ENCODE measurements at regions not wholly inside any gene's neighbourhood (a gene's known extent, or its start where the extent isn't known, plus 50 kb on each side); places are given as distances from the start of the nearest gene placed in this dataset.
"Not testable (repeated sequence)": the region's sequence is repeated elsewhere in the genome, so short reads cannot be mapped to it uniquely, and the experiment has no call there.

DNA sequence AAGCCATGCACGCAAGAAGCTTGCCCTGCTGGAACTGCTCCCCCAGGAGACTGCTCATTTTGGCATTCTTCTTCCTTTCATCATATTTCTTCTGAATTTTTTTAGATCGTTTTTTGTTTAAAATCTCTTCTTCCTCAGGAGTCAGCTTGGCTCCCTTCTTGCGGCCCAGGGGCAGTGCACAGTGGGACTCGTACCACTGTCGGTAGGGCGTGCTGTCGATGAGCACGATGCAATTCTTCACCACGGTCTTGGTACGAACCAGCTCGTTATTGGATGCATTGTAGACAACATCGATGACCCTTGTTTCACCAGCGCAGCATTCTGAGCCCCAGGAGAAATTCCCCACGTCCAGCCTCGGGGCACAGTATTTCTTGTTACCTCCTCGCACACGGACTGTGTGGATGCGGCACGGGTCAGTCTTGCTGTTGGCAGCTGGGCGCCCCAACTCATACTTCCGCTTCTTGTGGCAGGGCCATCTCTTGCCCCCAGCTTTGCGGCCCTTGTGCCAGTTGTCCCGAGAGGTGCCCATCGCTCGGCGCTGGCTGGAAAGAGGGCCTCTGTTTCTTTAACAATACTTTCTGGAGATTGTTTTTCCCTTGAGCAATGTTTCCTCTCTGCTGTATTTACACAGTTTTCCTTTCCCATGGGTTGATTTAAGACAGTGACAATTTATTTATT lies 452.4 kb downstream of the TMEM121 start:
- DNase-seq (no peak), ATAC-seq (no peak)
- Histone ChIP-seq H3K27ac (no peak overlapping the region), H3K27me3 (ENCODE audit: insufficient read depth in 3 of 3, low read length in 2 of 3) (no peaks in the 10 kb centered on the region), H3K9me3 (no peaks in the 10 kb centered on the region), H3K36me3 (ENCODE audit: insufficient read depth in 1 of 2, low read depth in 1 of 2) (no peaks in the 10 kb centered on the region), H3K4me1 (no peaks in the 10 kb centered on the region), H3K4me3 (no peak overlapping the region)
- 84 to 88% (median 84%) methylated on average over 26 of the region's 26 CpGs for WGBS, 3 donors
- TF ChIP-seq, protein P1, sequence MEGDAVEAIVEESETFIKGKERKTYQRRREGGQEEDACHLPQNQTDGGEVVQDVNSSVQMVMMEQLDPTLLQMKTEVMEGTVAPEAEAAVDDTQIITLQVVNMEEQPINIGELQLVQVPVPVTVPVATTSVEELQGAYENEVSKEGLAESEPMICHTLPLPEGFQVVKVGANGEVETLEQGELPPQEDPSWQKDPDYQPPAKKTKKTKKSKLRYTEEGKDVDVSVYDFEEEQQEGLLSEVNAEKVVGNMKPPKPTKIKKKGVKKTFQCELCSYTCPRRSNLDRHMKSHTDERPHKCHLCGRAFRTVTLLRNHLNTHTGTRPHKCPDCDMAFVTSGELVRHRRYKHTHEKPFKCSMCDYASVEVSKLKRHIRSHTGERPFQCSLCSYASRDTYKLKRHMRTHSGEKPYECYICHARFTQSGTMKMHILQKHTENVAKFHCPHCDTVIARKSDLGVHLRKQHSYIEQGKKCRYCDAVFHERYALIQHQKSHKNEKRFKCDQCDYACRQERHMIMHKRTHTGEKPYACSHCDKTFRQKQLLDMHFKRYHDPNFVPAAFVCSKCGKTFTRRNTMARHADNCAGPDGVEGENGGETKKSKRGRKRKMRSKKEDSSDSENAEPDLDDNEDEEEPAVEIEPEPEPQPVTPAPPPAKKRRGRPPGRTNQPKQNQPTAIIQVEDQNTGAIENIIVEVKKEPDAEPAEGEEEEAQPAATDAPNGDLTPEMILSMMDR (IDR thresholded peaks at IDR 0.05), result no peak
- intact Hi-C loops (cut with DNase I), result no loop called here

GRCh38 chr14:105979446-105979845 lies 453.1 kb downstream of the TMEM121 start:
- Histone ChIP-seq H3K4me3 (no peak overlapping the region), H3K4me1 (no peaks in the 10 kb centered on the region), H3K9me3 (no peaks in the 10 kb centered on the region), H3K27me3 (ENCODE audit: insufficient read depth in 3 of 3, low read length in 2 of 3) (no peaks in the 10 kb centered on the region), H3K36me3 (ENCODE audit: insufficient read depth in 1 of 2, low read depth in 1 of 2) (no peaks in the 10 kb centered on the region), H3K27ac (no peak overlapping the region)
- intact Hi-C loops (cut with DNase I), result no loop called here
- WGBS, 3 donors, result 72 to 75% (median 75%) methylated on average over 9 of the region's 9 CpGs
- no peak for ATAC-seq
- no peak for DNase-seq
- TF ChIP-seq, protein P1 (IDR thresholded peaks at IDR 0.05), result no peak

- no peak overlapping the region for H3K27ac ChIP-seq
- 62 to 74% (median 66%) methylated on average over 10 of the region's 10 CpGs for WGBS, 3 donors
Measured at GRCh38 chr14:105980224-105980623, 453.8 kb downstream of the TMEM121 start.

GRCh38 chr14:105981517-105982302 lies 455.3 kb downstream of the TMEM121 start:
- intact Hi-C loops (cut with DNase I); ATAC-seq; H3K27me3 ChIP-seq (ENCODE audit: insufficient read depth in 3 of 3, low read length in 2 of 3); DNase-seq; H3K9me3 ChIP-seq; H3K36me3 ChIP-seq (ENCODE audit: insufficient read depth in 1 of 2, low read depth in 1 of 2); H3K27ac ChIP-seq; H3K4me1 ChIP-seq; H3K4me3 ChIP-seq: not testable (repeated sequence)
- WGBS, 3 donors, result 55 to 60% (median 58%) methylated on average over 8 of the region's 8 CpGs

More at GRCh38 chr14:105980224-105980623, 453.8 kb downstream of the TMEM121 start:
- H3K4me3 ChIP-seq, result no peak overlapping the region
- no peaks in the 10 kb centered on the region for H3K4me1 ChIP-seq
- intact Hi-C loops (cut with DNase I), result no loop called here
- DNase-seq (no peak), ATAC-seq (no peak)
- no peaks in the 10 kb centered on the region for H3K9me3 ChIP-seq
- no peaks in the 10 kb centered on the region for H3K36me3 ChIP-seq (ENCODE audit: insufficient read depth in 1 of 2, low read depth in 1 of 2)
- H3K27me3 ChIP-seq (ENCODE audit: insufficient read depth in 3 of 3, low read length in 2 of 3), result no peaks in the 10 kb centered on the region
- TF ChIP-seq, protein P1 (IDR thresholded peaks at IDR 0.05), result no peak

GRCh38 chr14:105982664-105983063 lies 456.3 kb downstream of the TMEM121 start:
- Histone ChIP-seq H3K36me3 (ENCODE audit: insufficient read depth in 1 of 2, low read depth in 1 of 2) (no peaks in the 10 kb centered on the region), H3K4me1 (no peaks in the 10 kb centered on the region), H3K27me3 (ENCODE audit: insufficient read depth in 3 of 3, low read length in 2 of 3) (no peaks in the 10 kb centered on the region), H3K9me3 (no peaks in the 10 kb centered on the region), H3K4me3 (no peak overlapping the region), H3K27ac (no peak overlapping the region)
- ATAC-seq, result no peak
- 76 to 83% (median 77%) methylated on average over 7 to 8 of the region's 8 CpGs for WGBS, 3 donors
- no peak for DNase-seq
- TF ChIP-seq, protein P1 (IDR thresholded peaks at IDR 0.05), result no peak
- intact Hi-C loops (cut with DNase I), result no loop called here
